ENCODE measurements at regions not wholly inside any gene's neighbourhood (a gene's known extent, or its start where the extent isn't known, plus 50 kb on each side); places are given as distances from the start of the nearest gene placed in this dataset.
A peak's percentile ranks its signal among the peaks of the same experiment; 100 is the strongest.

- DNase-seq, result no peak
These were observed 71.8 kb upstream of the ATL2 start for GRCh38 chr2:38448692-38449410.

GRCh38 chr2:38446906-38447561, 70.0 kb upstream of the ATL2 start:
- no peak for DNase-seq

GRCh38 chr2:38446418-38446817, 69.3 kb upstream of the ATL2 start:
- no peak for DNase-seq

- DNase-seq, result peak; percentile 39
These were observed 67.2 kb upstream of the ATL2 start for GRCh38 chr2:38444247-38444646.

GRCh38 chr2:38442643-38443541, 65.8 kb upstream of the ATL2 start:
- DNase-seq, result peak; percentile 37

- DNase-seq, result no peak
These were observed 64.3 kb upstream of the ATL2 start for GRCh38 chr2:38441346-38441745.

- DNase-seq, result no peak
These were observed 63.6 kb upstream of the ATL2 start for GRCh38 chr2:38440655-38441054.

GRCh38 chr2:38439863-38440262, 62.8 kb upstream of the ATL2 start:
- DNase-seq, result no peak

- no peak for DNase-seq
These were observed 62.0 kb upstream of the ATL2 start for GRCh38 chr2:38438883-38439612.

GRCh38 chr2:38438133-38438882, 61.2 kb upstream of the ATL2 start:
- DNase-seq, result no peak

GRCh38 chr2:38436227-38436664, 59.2 kb upstream of the ATL2 start:
- no peak for DNase-seq

- no peak for DNase-seq
These were observed 58.7 kb upstream of the ATL2 start for GRCh38 chr2:38435775-38436174.

GRCh38 chr2:38434595-38434994, 57.5 kb upstream of the ATL2 start:
- no peak for DNase-seq

GRCh38 chr2:38433607-38433975, 56.5 kb upstream of the ATL2 start:
- DNase-seq, result peak; percentile 4

- no peak for DNase-seq
These were observed 55.9 kb upstream of the ATL2 start for GRCh38 chr2:38432820-38433606.

GRCh38 chr2:38430597-38431207, 53.6 kb upstream of the ATL2 start:
- DNase-seq, result no peak

- DNase-seq, result no peak
These were observed 53.1 kb upstream of the ATL2 start for GRCh38 chr2:38430196-38430595.

- no peak for DNase-seq
These were observed 50.9 kb upstream of the ATL2 start for GRCh38 chr2:38427936-38428335.

GRCh38 chr2:38427054-38427453, 50.0 kb upstream of the ATL2 start:
- DNase-seq, result no peak
